GM19351 (cell line): ENCODE measurements at regions not wholly inside any gene's neighbourhood (a gene's known extent, or its start where the extent isn't known, plus 50 kb on each side); places are given as distances from the start of the nearest gene placed in this dataset.
"Not testable (repeated sequence)": the region's sequence is repeated elsewhere in the genome, so short reads cannot be mapped to it uniquely, and the experiment has no call there.

ENCODE experiments used
- ATAC-seq: cut with Tn5 transposase; IDR thresholded peaks from one replicate; pipeline ENCODE4 v1.9.1; 2021; ENCODE audit warnings: mild to moderate bottlenecking, moderate library complexity; ENCODE audit not compliant: unreplicated experiment

DNA sequence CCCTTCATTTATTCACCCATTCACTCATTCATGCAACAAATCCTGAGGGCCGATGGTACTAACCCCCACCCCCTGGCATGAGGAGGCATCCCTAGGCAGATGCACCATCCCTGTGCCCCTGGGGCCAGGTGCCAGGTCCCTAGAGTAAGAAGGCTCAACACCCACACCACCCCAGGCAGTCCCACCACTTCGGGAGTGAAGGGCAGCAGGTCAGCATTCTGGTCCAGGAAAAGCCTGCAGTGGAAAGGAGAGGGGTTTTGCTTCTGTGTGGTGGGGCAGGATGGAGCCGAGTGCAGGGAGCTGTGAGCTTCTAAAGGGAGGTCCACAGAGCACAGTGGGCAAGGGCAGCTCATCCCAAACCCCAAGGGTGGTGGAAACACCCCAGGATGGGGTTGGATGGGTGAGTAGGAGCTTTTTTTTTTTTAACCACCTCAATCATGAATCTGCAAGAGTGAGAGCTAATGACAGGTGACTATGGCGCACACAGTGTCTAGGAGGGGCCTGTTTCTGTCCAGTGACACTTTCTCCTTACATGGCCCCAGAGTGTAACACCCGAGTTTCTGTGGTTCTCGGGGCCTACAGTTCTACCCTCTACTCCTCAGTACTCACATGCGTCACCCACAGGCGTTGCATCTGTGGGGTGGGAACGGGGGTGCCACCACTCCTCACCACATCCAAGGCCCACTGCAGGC is 414.3 kb downstream of the TMEM121 start:
- ATAC-seq, result no peak

DNA sequence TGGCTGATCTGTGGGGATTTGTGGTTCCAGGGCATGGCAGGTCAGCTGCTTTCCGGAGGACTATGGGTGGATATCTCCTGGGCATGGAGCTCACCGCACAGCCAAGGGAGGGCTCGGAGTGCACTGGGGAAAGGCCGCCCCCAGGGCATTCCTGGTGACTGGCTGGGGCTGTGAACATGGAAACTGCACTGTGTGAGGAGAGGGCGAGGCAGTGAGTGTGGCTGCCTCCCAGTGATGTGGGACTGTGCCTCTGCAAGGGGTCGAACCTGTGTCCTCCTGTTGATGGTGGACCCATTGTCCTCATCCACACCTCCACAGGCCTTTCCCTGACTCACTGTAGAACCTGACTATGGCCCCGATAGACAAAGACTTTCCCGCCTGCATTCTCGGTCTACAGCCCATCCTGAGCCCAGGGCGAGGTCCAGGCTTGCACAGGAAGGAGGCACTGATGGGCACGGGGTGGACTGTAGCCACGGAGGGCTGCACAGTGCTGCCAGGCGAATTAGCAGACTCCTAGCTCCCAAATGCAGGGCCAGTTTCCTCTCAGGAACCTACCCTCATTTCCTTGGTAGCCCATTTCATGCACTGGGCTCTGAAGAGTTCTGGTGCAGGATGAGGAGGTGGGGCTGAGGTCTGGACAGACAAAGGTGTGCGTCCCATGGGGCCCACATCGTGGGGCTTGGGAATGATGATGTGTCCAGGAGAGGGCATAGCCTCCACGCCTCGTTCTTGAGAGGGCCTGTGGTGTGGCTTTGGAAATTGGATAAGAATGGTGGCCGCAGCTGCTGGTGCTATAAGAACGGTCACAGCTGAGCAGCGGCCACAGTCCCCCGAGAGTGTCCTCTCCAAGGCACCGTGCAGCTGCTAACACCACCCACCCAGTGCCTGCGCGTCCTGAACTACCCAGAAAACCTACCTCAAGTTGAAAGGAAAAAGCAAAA is 415.1 kb downstream of the TMEM121 start:
- no peak for ATAC-seq

DNA sequence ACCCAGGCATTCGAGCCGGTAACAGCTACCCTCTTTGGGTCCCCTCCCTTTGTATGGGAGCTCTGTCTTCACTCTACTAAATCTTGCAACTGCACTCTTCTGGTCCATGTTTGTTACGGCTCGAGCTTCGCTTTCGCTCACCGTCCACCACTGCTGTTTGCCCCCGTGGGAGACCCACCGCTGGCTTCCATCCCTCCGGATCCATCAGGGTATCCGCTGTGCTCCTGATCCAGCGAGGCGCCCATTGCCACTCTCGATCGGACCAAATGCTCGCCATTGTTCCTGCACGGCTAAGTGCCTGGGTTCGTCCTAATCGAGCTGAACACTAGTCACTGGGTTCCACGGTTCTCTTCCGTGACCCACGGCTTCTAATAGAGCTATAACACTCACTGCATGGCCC is 416.3 kb downstream of the TMEM121 start:
- not testable (repeated sequence) for ATAC-seq

DNA sequence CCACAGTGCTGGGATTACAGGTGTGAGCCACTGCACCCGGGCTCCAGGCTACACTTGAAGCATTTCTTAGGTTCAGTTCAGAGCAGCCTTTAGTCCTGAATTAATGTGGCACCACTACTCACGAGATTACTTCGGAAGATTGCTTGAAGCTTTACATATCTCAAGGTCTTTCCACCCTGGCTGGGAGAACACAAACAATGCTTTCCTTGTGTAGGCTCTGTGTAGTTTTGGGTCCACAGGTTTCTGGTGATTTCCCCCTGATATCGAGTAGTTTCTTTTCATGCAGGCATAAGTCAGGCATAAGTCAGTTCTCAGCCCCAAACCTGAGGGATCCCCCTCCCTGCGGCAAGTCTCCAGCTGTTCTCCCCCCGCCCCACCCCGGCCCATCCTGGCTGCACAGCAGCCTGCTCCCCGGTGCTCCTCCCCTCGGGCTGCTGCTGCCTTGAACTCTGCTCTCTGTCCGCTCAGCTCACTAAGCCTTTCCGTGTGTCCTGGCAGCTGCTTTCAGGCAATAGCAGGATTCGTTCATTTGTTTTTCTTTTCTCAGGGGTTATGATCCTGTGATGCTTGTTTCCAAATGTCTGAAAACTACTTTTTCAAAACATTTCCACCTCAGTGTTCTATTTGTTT is 417.7 kb downstream of the TMEM121 start:
- ATAC-seq, result no peak

DNA sequence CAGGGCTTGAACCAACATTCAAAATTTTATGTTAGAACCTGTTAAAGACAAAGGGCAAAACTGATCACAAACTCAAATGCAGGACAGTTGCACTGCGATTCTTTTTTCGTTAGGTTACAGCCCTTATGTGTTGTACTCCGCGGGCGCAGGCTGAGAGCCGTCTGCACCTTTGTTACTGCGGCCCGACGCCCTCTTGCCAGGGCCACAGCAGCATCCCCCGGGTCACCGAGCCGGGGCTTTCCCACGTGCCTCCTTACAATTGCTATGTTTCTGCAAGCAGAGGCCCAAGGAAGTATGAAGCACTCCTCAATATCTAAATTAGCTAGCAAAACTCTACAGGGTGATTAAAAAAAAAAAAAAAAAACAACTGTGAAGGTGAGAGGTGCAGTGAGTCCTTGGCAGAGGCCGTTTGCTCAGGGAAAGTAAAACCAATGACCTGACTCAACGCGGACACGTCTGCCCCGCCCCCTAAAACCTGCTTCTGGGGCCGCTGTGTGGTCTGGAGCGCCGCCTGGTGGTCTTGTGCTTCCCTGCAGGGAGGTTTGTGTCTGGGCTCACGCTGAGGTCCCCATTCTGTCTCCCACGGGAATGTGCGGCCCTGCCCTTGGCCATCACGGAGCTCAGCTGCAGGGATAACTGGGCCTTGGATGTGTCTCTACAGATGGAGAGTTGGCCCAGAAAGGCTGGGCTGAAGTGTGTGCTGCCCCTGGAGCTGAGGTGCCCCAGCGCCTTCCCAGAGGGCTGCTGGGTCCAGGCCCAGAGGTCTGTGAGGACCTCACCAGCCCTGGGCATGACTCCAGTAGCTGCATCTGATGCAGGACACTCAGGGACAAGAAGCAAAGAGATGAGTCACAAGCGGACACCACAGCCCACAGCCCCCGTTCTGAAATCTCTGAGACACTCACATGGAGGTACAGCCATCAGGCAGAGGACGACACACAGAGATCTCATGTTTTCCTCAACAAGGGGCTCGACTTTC is 418.5 kb downstream of the TMEM121 start:
- ATAC-seq, result no peak

DNA sequence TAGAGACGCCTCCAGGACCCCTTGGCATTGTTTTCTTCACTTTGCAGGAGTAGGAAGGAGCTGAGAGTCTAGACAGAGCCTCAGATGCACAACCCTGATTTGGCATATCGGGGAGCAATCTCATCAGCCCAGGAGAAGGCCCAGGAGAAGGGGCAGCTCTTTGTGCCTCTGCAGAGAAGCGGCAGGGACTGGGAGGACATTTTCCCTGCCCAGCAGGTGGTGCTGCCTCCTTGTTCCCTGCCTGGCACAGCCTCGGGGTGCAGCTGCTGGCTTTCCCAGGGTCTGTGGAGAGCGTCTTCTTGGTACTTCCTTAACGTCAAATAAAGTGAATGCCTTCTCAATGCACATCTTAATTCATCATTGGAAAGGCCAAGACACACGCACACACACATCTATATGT is 419.5 kb downstream of the TMEM121 start:
- ATAC-seq, result no peak

DNA sequence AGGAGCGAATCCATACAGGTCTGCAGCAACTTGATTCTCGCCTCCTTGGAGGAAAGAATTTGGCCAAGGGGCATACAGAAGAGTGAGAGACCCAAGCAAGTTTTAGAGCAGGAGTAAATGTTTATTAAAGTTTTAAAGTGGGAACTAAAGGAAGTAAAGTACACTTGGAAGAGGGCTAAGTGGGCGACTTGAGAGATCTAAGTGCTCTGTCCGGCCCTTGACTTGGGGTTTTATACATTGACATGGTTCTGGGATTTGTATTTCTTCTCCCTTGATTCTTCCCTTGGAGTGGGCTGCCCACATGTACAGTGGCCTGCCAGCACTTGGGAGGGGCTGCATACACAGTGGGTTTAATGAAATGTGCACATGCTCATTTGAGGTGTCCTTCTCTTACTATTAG is 421.2 kb downstream of the TMEM121 start:
- no peak for ATAC-seq

DNA sequence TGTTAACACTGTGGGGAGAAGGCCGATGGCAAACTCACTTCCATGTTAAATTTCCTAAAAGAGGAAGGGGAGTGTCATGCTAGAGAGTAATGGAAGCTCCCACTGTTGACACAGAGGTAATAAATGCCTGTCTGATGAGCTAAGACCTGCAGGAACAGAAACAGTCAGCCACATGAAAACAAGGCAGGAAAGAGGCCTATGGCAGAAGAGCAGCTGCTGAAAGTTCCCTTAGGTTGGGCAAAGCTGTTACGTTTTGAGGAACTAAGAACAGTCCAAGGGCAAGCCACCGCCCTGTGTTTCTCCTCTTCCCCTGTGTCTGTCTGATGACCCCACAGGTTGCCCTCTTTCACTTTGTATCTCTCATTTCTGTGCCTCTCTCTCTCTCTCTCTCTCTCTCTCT is 422.6 kb downstream of the TMEM121 start:
- ATAC-seq, result not testable (repeated sequence)

DNA sequence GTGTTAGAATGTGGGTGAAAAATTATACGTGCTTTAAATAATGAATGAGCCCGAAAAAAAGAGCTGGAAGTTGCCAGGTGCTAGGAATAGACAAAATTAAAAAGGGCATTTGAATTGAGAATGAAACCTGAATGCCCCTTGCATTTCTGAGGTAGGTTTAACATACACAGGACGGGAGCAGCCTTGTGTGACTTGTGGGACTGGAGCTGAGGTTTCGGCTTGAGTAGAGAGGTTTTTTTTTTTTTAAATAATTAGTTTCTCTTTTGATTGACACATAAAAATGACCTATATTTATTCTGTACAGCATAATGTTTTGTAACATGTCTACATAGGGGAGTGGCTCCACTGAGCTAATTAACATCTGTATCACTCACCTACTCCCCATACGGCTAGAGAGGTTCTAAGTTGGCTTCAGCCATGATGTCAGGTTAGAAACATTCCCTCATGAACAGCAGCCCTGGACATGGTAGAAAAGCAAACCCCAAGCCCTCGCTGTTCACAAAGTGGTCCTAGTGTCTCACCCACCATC is 424.0 kb downstream of the TMEM121 start:
- not testable (repeated sequence) for ATAC-seq

DNA sequence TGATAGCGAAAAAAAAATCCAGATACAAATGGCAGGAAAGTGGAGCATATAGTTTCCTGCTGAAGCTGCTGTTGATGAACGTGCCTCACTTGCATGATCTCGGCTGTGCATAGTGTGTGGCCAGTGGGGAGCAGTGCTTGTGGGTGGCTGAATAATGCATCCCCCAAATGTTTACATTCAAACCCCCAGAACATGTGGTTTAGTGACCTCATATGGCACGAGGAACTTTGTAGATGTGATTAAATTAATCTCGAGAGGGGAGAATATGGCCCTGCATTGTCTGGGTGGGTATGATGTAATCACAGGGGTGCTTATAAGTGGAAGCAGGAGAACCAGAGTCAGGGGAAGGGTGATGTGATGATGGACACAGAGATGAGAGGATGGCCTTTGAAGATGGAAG is 425.0 kb downstream of the TMEM121 start:
- no peak for ATAC-seq

DNA sequence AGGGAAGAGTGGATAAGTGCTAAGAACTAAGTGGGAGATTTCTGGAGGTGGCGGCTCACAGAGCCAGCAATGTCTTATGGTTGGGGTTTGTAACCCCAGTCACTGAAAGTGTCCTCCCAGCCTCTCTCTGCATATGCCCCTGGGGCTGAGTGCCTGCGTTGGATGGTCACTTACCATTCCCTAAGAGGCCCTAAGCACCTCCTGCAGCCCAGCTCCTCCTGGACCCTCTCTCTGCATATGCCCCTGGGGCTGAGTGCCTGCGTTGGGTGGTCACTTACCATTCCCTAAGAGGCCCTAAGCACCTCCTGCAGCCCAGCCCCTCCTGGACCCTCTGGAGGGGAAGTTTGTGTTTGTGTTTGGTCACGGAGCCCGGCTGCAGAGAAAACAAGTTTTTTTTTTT is 425.8 kb downstream of the TMEM121 start:
- ATAC-seq, result no peak

DNA sequence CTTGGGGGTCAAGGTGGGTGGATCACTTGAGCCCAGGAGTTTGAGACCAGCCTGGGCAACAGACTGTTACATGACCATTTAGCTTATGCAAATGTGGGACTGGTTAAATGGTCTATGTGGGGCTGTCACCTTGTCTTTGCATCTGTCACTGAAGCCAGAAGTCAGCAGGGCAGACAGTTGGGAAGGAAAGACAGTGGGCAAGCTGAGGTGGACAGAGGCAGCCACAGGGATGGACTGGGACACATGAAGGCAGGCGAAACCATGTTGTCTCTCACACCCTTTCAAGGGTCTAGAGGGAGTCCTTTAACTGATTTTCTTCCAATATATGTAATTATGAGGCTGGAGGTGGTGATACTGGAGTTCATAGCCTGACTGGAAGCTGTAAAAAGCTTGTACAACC is 426.4 kb downstream of the TMEM121 start:
- no peak for ATAC-seq

DNA sequence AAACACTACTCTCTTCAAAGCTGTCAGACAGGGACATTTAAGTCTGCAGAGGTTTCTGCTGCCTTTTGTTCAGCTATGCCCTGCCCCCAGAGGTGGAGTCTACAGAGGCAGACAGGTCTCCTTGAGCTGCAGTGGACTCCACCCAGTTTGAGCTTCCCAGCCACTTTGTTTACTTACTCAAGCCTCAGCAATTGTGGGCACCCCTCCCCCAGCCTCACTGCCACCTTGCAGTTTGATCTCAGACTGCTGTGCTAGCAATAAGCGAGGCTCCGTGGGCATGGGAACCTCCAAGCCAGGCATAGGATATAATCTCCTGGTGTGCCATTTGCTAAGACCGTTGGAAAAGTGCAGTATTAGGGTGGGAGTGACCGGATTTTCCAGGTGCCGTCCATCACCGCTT is 435.2 kb downstream of the TMEM121 start:
- not testable (repeated sequence) for ATAC-seq

DNA sequence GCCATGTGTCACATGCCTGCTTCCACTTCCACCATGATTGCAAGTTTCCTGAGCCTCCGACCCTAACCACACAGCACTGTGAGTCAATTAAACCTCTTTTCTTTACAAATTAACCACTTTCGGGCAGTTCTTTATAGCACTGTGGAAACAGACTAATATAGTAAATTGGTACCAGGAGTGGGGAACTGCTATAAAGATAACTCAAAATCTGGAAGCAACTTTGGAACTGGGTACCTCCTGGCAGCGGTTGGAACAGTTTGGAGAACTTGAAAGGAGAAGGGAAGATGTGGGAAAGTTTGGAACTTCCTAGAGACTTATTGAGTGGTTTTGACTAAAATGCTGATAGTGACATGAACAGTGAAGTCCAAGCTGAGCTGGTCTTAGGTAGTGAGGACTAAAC is 436.1 kb downstream of the TMEM121 start:
- ATAC-seq, result no peak

DNA sequence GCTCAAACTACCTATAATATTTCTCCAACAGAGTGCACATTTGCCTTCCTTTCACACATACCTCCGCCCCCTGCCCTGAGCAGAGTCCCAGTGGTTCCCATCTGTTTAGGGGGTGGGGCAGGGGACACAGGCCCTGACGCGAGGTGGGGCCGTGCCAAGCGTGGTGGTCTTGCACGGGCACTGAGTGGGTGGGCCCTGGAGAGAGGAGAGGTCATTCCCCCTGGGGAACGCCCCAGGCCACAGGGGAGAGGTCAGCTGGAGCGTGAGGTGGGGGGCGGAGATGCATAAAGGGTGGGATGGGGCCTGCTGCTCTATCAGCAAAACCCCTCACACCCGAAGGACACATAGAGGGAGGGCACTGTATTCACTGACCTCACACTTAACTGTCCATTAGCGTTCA is 441.9 kb downstream of the TMEM121 start:
- no peak for ATAC-seq

DNA sequence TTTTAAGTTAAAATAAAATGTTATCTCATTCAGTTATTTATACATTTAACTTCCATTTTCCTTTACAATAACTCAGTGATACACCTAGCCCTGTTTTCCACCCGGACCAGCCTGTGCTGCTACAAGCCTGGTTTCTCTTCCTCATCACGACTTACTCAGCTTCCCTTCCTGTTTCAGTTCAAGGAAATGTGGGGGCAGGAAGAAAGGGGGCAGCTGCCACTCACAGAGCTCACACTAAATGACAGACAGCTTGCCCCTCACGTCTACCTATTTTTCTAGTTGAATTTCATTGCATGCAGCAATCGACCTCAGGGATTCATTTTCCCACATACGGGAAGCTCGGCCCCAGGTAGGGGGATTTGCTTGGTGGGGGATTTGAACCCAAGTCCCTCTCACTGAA is 442.6 kb downstream of the TMEM121 start:
- ATAC-seq, result not testable (repeated sequence)

DNA sequence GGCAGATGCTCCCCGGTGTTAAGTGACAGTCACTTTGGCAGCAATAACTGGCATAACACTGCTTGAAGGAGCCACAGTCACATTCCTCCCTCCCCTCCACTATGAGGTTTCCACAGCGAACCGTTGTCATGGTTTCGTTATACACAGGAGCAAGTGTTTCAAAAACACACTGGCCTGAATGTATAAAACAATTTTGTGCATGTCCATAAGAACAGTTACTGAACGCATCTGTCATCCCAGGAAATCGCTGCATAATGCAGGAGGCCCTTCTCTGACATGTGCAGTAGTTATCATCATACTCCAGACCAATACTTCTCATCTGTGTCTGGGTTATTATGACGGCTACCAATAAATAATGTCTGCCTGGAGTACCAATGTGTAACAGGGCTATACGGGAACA is 444.4 kb downstream of the TMEM121 start:
- ATAC-seq, result not testable (repeated sequence)

DNA sequence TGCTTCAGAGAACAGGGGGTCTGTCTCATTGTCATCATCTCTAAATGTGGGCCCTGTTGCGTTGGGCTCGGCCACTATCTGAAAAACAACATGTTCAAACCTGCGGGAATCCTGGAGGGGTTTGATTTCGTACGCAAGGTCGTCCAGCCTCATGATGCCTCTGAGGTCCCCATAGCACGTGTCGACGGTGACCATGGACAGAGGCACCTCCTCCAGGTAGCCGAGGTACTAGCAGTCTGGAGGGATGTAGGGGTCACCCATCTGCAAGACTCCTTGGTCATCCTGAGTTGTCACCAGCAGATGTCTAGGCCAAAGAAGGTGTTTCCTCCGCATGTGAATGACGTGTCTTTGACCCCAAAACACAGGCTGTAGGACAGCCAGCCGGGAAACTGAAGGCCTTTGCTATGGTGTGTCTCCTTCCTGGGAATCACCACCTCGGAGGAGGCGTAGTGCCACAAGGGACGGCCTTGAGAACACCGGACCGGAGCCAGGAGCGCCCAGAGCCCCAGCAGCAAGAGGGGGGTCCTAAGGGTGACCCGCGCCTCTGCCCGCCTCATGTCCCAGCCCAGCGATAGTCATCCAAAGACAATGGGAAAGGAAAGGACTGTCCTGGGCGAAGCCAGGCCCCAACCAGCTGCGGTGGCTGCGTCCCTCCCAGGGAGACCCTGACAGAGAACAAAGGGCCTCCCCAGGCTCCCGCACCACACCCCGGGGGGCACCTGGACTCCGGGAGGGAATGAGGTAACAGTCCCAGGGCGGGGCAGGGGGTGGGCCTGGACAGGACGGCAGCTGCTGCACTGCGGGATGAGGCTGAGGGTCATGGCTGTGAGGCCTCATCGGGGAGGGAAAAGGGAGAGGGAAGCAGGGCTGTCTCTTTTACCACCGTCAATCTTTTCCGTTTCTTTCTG is 445.5 kb downstream of the TMEM121 start:
- no peak for ATAC-seq

DNA sequence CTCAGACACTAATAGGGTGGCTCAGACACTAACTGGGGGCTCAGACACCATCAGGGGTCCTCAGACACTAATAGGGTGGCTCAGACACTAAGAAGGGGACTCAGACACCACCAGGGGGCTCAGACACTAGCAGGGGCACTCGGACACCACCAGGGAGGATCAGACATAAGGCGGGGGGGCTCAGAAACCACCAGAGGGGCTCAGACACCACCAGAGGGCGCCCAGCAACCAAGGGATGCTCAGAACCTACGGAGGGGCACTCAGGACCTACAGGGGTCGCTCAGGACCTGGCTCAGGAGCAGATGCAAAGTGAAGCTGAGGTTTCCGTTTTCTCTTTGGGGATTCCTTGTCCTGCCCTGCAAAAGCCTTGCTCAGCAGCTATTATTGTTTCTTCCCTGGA is 448.5 kb downstream of the TMEM121 start:
- no peak for ATAC-seq
